Neural progenitor cell (in vitro differentiated cells): ENCODE measurements at regions not wholly inside any gene's neighbourhood (a gene's known extent, or its start where the extent isn't known, plus 50 kb on each side); places are given as distances from the start of the nearest gene placed in this dataset.

ENCODE experiments used
- DNase-seq: peaks from one replicate; pipeline ENCODE4 v3.0.0-alpha.2; 2016; ENCODE audit warnings: low spot score
- H2AFZ ChIP-seq: fragments of 200-600 bp; sonication (generic); replicated peaks from 2 replicates; pipeline ENCODE4 v1.6.1; 2016; ENCODE audit warnings: antibody characterized with exemption
- H3F3A ChIP-seq: fragments of 200-600 bp; sonication (generic); 2 replicates; pipeline ENCODE4 v1.6.1; 2016; ENCODE audit warnings: antibody characterized with exemption, low read depth
- H3K27ac ChIP-seq: fragments of 200-600 bp; sonication (generic); 2 replicates; pipeline ENCODE4 v1.5.1; 2016; ENCODE audit warnings: mild to moderate bottlenecking
- H3K27me3 ChIP-seq: fragments of 200-600 bp; sonication (generic); 2 replicates; pipeline ENCODE4 v1.6.1; 2016; ENCODE audit warnings: mild to moderate bottlenecking, moderate library complexity
- H3K36me3 ChIP-seq: fragments of 200-600 bp; sonication (generic); 2 replicates; pipeline ENCODE4 v1.5.1; 2016
- H3K4me1 ChIP-seq: fragments of 200-600 bp; sonication (generic); 2 replicates; pipeline ENCODE4 v1.6.1; 2016; ENCODE audit warnings: mixed run types
- H3K4me2 ChIP-seq: fragments of 200-600 bp; sonication (generic); 2 replicates; pipeline ENCODE4 v1.6.1; 2016
- H3K4me3 ChIP-seq: fragments of 200-600 bp; sonication (generic); 2 replicates; pipeline ENCODE4 v1.5.1; 2016
- H3K79me2 ChIP-seq: fragments of 200-600 bp; sonication (generic); 2 replicates; pipeline ENCODE4 v1.6.1; 2016; ENCODE audit warnings: low read depth
- H3K9ac ChIP-seq: fragments of 200-600 bp; sonication (generic); 2 replicates; pipeline ENCODE4 v1.6.1; 2016
- H3K9me3 ChIP-seq: fragments of 200-600 bp; sonication (generic); 2 replicates; pipeline ENCODE4 v1.5.1; 2016; ENCODE audit warnings: low read depth
- H4K20me1 ChIP-seq: fragments of 200-600 bp; sonication (generic); 2 replicates; pipeline ENCODE4 v1.6.1; 2016; ENCODE audit warnings: low read depth
- H3K27ac Mint-ChIP-seq: 3 replicates; pipeline ENCODE4 v1.8.0; 2021; ENCODE audit warnings: mixed read lengths
- H3K27me3 Mint-ChIP-seq: 2 replicates; pipeline ENCODE4 v1.8.0; 2022; ENCODE audit warnings: low read depth, mild to moderate bottlenecking, inconsistent platforms, moderate library complexity, mixed read lengths; ENCODE audit not compliant: insufficient read depth
- H3K36me3 Mint-ChIP-seq: 3 replicates; pipeline ENCODE4 v1.8.0; 2021; ENCODE audit warnings: mixed read lengths
- H3K4me1 Mint-ChIP-seq: 3 replicates; pipeline ENCODE4 v1.8.0; 2021; ENCODE audit warnings: mixed read lengths
- H3K4me3 Mint-ChIP-seq: 3 replicates; pipeline ENCODE4 v1.8.0; 2021; ENCODE audit warnings: mild to moderate bottlenecking, moderate library complexity, mixed read lengths
- H3K9me3 Mint-ChIP-seq: 3 replicates; pipeline ENCODE4 v1.8.0; 2020; ENCODE audit warnings: mixed read lengths
- EZH2 ChIP-seq: fragments of 200-600 bp; sonication (generic); IDR thresholded peaks from 2 replicates; pipeline ENCODE4 v1.6.1; 2017; ENCODE audit warnings: antibody characterized with exemption, mild to moderate bottlenecking, moderate library complexity
- EZH2phosphoT487 ChIP-seq: fragments of 200-600 bp; sonication (generic); IDR thresholded peaks from 2 replicates; pipeline ENCODE4 v1.6.1; 2017; ENCODE audit warnings: antibody characterized with exemption
- TF ChIP-seq, protein P1 (sequence below): fragments of 200-600 bp; sonication (generic); IDR thresholded peaks from 2 replicates; pipeline ENCODE4 v1.5.1; 2017; ENCODE audit warnings: antibody characterized with exemption, mild to moderate bottlenecking

DNA sequence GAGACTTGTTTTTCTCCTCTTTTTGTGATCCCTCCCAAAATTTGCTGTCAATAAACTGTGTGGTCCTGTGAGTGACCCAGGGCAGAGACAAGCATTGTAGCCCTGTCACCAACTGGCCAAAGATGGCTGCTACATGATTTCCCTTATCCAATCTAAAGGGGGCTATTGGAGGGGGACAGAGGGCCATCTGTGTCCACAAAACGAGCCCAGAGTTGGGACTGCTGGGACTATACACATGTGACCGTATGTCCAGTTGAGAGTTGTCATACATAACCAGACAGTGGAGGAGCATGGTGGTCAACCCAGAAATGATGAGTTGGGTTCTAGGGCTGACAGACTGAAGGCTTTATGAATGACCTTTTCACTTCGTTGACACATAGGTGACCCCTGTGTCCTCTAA, 55.3 kb upstream of the SDK1 start:
- H2AFZ ChIP-seq, result no peak overlapping the region
- Mint-ChIP-seq H3K27ac (peak overlapping the region; percentile 5), H3K4me1 (peaks cover 47% of the 10 kb centered on the region), H3K4me3 (no peak overlapping the region), H3K9me3 (peaks cover 18% of the 10 kb centered on the region), H3K27me3 (peaks cover 5% of the 10 kb centered on the region), H3K36me3 (peaks cover 3% of the 10 kb centered on the region)
- no peaks in the 10 kb centered on the region for H3K27me3 ChIP-seq
- DNase-seq, result no peak
- no peaks in the 10 kb centered on the region for H3K9me3 ChIP-seq
- TF ChIP-seq, protein P1, sequence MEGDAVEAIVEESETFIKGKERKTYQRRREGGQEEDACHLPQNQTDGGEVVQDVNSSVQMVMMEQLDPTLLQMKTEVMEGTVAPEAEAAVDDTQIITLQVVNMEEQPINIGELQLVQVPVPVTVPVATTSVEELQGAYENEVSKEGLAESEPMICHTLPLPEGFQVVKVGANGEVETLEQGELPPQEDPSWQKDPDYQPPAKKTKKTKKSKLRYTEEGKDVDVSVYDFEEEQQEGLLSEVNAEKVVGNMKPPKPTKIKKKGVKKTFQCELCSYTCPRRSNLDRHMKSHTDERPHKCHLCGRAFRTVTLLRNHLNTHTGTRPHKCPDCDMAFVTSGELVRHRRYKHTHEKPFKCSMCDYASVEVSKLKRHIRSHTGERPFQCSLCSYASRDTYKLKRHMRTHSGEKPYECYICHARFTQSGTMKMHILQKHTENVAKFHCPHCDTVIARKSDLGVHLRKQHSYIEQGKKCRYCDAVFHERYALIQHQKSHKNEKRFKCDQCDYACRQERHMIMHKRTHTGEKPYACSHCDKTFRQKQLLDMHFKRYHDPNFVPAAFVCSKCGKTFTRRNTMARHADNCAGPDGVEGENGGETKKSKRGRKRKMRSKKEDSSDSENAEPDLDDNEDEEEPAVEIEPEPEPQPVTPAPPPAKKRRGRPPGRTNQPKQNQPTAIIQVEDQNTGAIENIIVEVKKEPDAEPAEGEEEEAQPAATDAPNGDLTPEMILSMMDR, result no peak
- TF ChIP-seq EZH2, result no peak
- H3F3A ChIP-seq, result peaks cover 20% of the 10 kb centered on the region
- no peaks in the 10 kb centered on the region for H3K79me2 ChIP-seq
- H3K36me3 ChIP-seq, result no peaks in the 10 kb centered on the region
- H3K4me3 ChIP-seq, result no peak overlapping the region
- peak overlapping the region; percentile 28 for H3K4me2 ChIP-seq
- H3K27ac ChIP-seq, result peak overlapping the region; percentile 50
- no peak overlapping the region for H3K9ac ChIP-seq
- H4K20me1 ChIP-seq, result no peaks in the 10 kb centered on the region
- peaks cover 19% of the 10 kb centered on the region for H3K4me1 ChIP-seq

DNA sequence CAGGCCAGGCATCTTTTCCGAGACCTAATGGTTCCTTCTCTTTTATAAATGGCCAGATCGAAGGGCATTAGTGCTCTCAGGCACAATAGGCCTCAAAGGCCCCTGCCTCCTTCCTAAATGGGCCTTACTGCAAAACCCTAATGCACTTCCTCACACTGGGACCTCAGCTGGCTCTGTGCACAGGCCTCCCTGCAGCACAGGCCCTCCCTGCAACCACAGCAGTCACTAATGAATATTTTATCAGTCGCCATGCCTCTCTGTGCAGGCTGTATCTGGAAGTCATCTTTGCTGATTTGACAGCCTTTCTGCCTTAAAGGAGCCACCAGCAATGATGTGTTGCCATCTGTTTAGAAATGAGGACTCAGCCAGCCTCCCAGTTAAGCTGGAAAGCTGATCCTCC, 54.9 kb upstream of the SDK1 start:
- no peak overlapping the region for H3K4me3 ChIP-seq
- H4K20me1 ChIP-seq, result no peaks in the 10 kb centered on the region
- TF ChIP-seq EZH2, result no peak
- TF ChIP-seq EZH2phosphoT487, result no peak
- TF ChIP-seq, protein P1, result no peak
- no peaks in the 10 kb centered on the region for H3K27me3 ChIP-seq
- DNase-seq, result peak; percentile 49
- H3K27me3 Mint-ChIP-seq, result peaks cover 5% of the 10 kb centered on the region
- peaks cover 47% of the 10 kb centered on the region for H3K4me1 Mint-ChIP-seq
- H3K36me3 ChIP-seq, result no peaks in the 10 kb centered on the region
- H3K4me3 Mint-ChIP-seq, result no peak overlapping the region
- H3K36me3 Mint-ChIP-seq, result peaks cover 3% of the 10 kb centered on the region
- H3K9me3 Mint-ChIP-seq, result peaks cover 22% of the 10 kb centered on the region
- H3K9ac ChIP-seq, result no peak overlapping the region
- H3K4me2 ChIP-seq, result peak overlapping the region; percentile 28
- H3K4me1 ChIP-seq, result peaks cover 19% of the 10 kb centered on the region
- H3K27ac ChIP-seq, result peak overlapping the region; percentile 50
- H2AFZ ChIP-seq, result no peak overlapping the region
- H3K79me2 ChIP-seq, result no peaks in the 10 kb centered on the region
- H3F3A ChIP-seq, result peaks cover 20% of the 10 kb centered on the region
- H3K9me3 ChIP-seq, result no peaks in the 10 kb centered on the region
- no peak overlapping the region for H3K27ac Mint-ChIP-seq

GRCh38 chr7:3246651-3247050, 54.4 kb upstream of the SDK1 start:
- H3F3A ChIP-seq, result peaks cover 20% of the 10 kb centered on the region

More at GRCh38 chr7:3246651-3247050, 54.4 kb upstream of the SDK1 start:
- no peaks in the 10 kb centered on the region for H3K79me2 ChIP-seq
- Mint-ChIP-seq H3K27me3 (peaks cover 5% of the 10 kb centered on the region), H3K4me1 (peaks cover 45% of the 10 kb centered on the region), H3K36me3 (peaks cover 3% of the 10 kb centered on the region), H3K9me3 (peaks cover 23% of the 10 kb centered on the region), H3K4me3 (no peak overlapping the region), H3K27ac (no peak overlapping the region)
- no peaks in the 10 kb centered on the region for H3K9me3 ChIP-seq
- no peak overlapping the region for H2AFZ ChIP-seq
- no peak overlapping the region for H3K4me3 ChIP-seq
- TF ChIP-seq, protein P1, result no peak
- TF ChIP-seq EZH2 (no peak), EZH2phosphoT487 (no peak)
- no peaks in the 10 kb centered on the region for H3K36me3 ChIP-seq
- H3K27ac ChIP-seq, result peak overlapping the region; percentile 50
- no peak for DNase-seq
- no peaks in the 10 kb centered on the region for H3K27me3 ChIP-seq
- H4K20me1 ChIP-seq, result no peaks in the 10 kb centered on the region
- peaks cover 19% of the 10 kb centered on the region for H3K4me1 ChIP-seq
- no peak overlapping the region for H3K9ac ChIP-seq
- no peak overlapping the region for H3K4me2 ChIP-seq
